ENCODE measurements at regions not wholly inside any gene's neighbourhood (a gene's known extent, or its start where the extent isn't known, plus 50 kb on each side); places are given as distances from the start of the nearest gene placed in this dataset.
"Not testable (repeated sequence)": the region's sequence is repeated elsewhere in the genome, so short reads cannot be mapped to it uniquely, and the experiment has no call there.

DNA sequence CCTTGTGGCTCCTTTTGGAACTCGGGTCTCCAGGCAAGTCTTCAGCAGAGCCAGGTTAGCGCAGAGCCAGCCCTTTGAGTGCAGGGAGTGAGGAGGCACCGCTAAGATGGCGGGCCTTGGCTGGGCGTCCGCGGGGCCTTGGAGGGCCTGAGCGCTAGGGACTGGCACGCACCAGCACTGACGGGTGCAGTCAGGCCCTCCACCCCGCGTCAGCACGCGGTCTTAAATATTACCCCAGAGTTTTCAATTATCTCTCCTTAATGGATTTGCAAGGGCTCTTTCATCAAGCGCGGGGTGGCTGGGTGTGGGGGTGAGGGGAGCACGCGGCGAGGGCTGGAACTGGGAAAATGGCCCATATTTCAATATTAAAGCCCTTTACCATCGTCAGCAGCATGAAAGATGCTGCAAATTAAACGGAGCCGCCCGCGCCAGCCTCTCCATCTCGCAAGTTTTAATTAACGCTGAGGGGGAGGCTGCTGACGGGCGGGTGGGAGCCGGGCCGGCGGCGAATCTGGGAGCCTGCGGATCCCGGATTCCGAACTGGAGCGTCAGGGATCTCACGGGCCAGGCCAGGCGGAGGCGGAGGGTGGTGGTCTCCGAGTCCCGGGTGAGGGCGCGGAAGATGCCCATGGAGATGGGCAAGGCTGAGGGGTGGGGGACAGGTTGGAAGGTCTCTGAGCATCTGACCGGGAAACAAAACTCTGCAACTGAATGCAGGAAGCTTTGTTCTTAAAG lies 1690.4 kb upstream of the DEFB115 start:
- not testable (repeated sequence) for DNase-seq

DNA sequence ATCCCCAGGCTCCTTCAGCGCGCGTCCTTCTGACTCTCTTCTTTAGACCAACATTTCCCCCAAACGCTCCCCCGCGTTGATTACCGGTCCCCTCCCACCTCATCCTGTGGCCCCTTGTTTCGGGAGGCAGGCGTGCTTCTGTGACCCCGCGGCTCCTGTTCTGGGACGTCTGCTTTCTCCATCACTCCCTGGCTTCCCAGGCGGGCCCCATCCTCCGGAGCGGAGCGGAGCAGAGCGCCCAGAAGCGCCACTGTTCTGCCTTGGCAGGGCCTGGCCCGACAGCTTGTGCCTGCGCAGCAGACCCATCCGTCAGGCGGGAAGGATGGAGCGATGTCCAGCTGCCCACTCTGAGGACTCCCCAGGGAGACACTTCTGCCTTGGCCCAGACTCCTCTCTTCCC lies 1689.8 kb upstream of the DEFB115 start:
- DNase-seq: not testable (repeated sequence)

DNA sequence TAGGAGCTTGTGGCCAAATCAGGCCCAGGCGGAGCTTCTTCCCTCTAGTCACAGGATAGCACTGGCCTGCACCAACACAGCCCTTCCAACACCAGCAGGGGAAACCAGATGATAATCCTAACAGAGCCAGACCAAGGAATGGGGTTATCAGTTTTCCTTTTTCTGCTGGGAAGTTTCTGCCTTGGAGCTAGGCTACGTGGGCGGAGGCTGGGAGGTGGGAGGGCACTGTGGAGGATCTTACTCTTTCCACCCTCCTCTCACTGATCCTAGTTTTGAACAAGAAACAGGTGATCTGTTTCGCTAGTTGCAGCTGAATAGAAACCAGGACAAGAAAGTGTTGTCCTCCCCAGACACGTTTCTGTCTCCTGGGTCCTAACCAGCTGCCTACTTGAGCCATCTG lies 1687.3 kb upstream of the DEFB115 start:
- not testable (repeated sequence) for DNase-seq

DNA sequence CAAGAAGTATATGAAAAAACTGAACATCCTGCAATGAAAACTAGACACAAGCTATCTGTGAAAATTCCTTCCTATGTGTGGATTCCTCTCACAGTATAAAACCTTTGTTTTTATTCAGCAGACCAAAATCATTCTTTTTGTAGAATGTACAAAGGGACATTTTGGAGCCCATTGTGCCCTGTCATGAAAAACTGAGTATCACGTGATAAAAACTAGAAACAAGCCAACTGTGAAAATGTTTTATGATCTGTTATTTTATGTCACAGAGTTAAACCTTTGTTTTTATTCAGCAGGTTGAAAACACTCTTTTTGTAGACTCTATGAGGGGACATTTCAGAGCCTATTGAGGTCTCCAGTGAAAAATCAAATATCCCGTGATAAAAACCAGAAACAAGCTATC lies 1667.9 kb upstream of the DEFB115 start:
- DNase-seq: not testable (repeated sequence)

- DNase-seq: not testable (repeated sequence)
Measured at GRCh38 chr20:29604163-29604562, 1653.3 kb upstream of the DEFB115 start.

DNA sequence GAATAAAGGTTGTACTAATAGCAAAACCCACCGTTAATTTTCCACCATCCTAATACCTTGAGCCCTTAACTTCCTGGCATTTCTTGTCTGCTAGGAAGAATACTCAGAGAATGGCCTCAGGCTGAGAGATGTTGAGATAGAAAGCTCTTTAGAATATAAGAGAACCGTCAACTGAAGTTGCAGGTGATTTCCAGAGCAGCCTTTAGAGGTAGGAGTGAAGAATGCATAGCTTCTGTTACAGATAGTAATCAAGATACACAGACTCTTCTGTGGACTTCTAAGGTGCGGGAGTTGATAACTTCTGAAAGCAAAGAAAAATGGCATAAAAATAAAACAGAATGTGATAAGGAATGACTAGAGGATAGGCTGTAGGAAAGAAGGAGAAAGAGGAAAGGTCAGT lies 1651.3 kb upstream of the DEFB115 start:
- not testable (repeated sequence) for DNase-seq

DNA sequence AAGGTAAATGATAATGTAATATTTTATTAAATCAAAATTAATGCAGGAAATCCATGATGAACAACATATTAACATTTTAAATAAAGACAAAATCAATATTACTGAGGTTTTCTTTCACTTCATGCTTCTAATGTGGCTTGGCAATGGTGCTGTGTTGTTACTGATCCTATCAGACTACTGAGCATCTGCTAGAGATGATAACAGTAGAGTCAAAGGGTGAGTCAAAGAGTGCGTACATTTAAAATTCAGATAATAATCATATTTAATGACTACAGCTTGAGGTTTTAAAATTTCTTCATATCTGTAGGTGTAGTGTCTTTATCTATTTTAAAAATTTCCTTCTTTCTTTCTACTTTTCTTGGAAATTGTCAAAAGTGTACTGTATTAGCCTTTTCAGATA lies 1628.1 kb upstream of the DEFB115 start:
- not testable (repeated sequence) for DNase-seq

Measured in activated gamma-delta T cell treated with Interleukin-2 at 50 U/mL for 16 hours (primary cell).